ENCODE measurements at regions not wholly inside any gene's neighbourhood (a gene's known extent, or its start where the extent isn't known, plus 50 kb on each side); places are given as distances from the start of the nearest gene placed in this dataset.

GRCh38 chrX:150162141-150162540 lies 201.0 kb upstream of the MAMLD1 start:
- Mint-ChIP-seq H3K27ac (no peak overlapping the region), H3K27me3 (no peaks in the 10 kb centered on the region), H3K4me1 (no peaks in the 10 kb centered on the region), H3K36me3 (no peaks in the 10 kb centered on the region), H3K9me3 (no peaks in the 10 kb centered on the region), H3K4me3 (no peak overlapping the region)

DNA sequence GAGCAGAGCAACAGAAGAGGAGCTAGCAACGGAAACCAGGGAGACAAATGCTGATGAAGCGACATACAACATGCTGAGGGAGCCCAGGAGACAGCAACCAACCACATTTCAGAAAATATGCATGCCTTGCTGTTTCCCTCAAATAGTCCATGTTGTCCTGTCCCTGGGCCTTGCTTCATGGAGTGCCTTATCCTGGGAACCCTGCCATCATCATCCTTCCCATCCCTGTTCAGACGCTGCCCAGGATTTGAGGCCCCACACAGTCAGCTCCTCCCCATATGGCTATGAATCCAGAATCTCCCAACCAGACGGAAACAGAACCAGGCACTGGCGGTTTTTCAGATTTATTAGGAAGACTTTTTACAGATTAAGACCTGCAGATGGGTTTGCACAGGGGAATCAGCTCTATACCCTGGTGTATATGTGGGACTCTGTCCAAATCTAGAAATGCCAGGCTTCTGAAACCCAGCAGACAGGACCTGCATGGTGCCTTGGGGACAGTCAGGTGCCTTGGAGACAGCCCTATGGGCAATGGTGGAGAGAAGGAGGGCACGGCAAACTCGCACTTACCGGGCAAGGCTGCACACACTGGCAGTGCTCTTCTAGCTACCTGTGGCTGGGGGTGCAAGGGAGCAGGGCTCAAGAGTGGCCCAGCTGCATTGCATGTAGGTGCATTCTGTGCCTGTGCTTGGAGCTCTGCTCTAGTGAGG lies 199.7 kb upstream of the MAMLD1 start:
- Mint-ChIP-seq H3K4me3 (no peak overlapping the region), H3K4me1 (no peaks in the 10 kb centered on the region), H3K9me3 (no peaks in the 10 kb centered on the region), H3K27ac (no peak overlapping the region), H3K36me3 (no peaks in the 10 kb centered on the region), H3K27me3 (no peaks in the 10 kb centered on the region)

- H3K9me3 Mint-ChIP-seq, result no peaks in the 10 kb centered on the region
- H3K27ac Mint-ChIP-seq, result no peak overlapping the region
- H3K27me3 Mint-ChIP-seq, result no peaks in the 10 kb centered on the region
- no peaks in the 10 kb centered on the region for H3K4me1 Mint-ChIP-seq
- no peak overlapping the region for H3K4me3 Mint-ChIP-seq
- no peaks in the 10 kb centered on the region for H3K36me3 Mint-ChIP-seq
Measured at GRCh38 chrX:150163956-150164726, 199.0 kb upstream of the MAMLD1 start.

GRCh38 chrX:150164971-150165600 lies 198.0 kb upstream of the MAMLD1 start:
- H3K4me3 Mint-ChIP-seq, result no peak overlapping the region
- no peaks in the 10 kb centered on the region for H3K9me3 Mint-ChIP-seq

DNA sequence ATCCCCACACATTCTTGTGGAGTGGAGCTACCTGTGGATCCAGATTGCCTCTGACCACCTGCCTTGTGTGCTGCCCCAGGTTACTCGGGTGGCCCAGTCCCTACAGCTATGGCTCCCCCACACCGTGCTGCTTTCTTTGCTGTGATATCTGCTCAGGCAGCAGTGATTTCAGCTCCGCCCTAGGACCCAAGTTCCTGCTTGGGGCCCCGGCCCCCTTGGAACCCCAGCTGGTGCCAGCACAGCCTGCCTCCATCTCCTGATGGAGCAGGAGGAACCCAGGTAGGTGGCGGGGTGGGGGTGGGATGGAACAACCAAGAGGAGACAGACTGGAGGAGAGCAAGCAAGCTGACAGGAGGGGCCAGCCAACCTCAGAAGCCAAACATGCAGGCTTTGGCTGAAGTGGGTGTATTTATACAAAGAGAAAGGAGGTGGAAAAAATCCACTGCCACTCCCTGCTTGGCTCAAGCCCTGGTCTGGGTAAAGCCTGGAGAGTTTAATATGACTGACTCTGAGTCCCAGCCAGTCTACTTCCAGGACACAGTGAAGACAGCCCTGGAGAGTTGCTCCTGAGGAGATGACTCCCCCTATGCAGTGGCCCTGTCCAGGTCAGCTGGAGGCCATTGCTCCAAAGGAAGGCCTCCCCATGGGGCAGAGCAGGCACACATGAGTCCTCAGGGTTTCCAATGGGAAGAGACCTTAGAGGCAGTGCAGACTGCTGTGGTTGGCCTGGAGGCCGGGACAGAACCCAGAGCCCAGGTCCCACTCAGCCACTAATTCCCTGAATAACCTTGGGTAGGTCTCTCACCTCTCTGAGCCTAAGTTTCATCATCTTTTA lies 197.1 kb upstream of the MAMLD1 start:
- Mint-ChIP-seq H3K36me3 (no peaks in the 10 kb centered on the region), H3K4me1 (no peaks in the 10 kb centered on the region), H3K9me3 (no peaks in the 10 kb centered on the region), H3K27me3 (no peaks in the 10 kb centered on the region), H3K27ac (no peak overlapping the region), H3K4me3 (no peak overlapping the region)

More at GRCh38 chrX:150164971-150165600, 198.0 kb upstream of the MAMLD1 start:
- no peak overlapping the region for H3K27ac Mint-ChIP-seq
- no peaks in the 10 kb centered on the region for H3K27me3 Mint-ChIP-seq
- H3K36me3 Mint-ChIP-seq, result no peaks in the 10 kb centered on the region
- H3K4me1 Mint-ChIP-seq, result no peaks in the 10 kb centered on the region

DNA sequence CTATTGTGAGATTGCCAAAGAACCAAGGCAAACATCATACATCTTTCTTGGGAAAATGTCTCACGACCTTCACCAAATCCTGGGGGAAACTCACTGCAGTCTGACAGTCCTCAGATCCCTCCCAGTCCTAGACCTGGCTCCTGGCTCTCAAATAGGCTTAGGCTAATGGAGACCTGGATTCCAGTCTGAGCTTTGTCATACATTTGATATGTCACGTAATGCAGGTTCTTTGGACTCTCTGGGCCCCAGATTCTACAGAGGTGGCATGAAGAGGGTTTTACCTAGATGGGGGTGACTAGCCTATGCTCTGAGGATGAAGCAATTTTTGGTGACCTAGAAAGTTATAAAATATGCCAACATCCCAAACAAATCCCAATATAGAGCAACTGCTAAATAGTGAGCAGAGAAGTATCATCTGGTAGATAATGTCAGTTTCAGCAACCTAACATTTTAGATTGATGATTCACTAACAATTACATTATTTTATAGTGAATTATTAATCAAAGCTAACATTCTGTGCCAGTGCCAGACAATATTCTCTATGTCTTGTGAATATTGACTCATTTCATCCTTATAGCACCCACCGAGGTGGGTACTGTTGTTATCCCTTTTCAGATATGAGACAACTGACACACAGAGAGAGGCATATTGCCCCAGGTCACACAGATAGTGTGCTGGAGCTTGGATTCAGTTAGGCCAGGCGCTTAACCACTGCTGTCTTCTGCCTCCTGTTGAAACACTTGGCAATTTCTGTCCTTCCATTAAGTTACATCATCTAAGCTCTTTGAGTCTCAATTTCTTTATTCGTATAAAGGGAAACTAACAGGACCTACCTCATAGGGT lies 195.4 kb upstream of the MAMLD1 start:
- Mint-ChIP-seq H3K9me3 (peaks cover 6% of the 10 kb centered on the region), H3K4me3 (no peak overlapping the region), H3K36me3 (no peaks in the 10 kb centered on the region), H3K27me3 (no peaks in the 10 kb centered on the region), H3K27ac (no peak overlapping the region), H3K4me1 (no peaks in the 10 kb centered on the region)

DNA sequence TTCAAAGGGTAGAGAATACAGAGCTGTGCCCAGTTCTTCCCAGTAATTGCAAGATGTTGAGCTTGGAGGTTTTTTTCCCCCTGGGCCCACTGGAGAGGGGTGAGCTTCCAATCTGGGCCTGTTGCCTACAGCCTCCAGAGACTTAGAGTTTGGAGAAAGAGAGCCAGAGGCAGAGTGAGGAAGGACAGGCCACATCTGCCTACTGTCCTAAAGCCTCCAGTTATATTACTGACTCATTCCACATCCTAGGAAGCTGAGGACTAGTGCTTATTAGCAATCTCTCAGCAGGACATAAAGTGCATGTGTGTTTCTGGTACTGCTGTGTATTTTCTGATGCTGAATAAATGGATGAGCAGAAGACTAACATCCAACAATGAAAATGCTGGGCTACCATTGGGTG lies 181.0 kb upstream of the MAMLD1 start:
- no peaks in the 10 kb centered on the region for H3K36me3 Mint-ChIP-seq
- no peak overlapping the region for H3K27ac Mint-ChIP-seq
- H3K27me3 Mint-ChIP-seq, result peaks cover 5% of the 10 kb centered on the region
- no peak overlapping the region for H3K4me3 Mint-ChIP-seq
- no peaks in the 10 kb centered on the region for H3K4me1 Mint-ChIP-seq
- H3K9me3 Mint-ChIP-seq, result no peaks in the 10 kb centered on the region

GRCh38 chrX:150184491-150184890 lies 178.6 kb upstream of the MAMLD1 start:
- Mint-ChIP-seq H3K4me3 (no peak overlapping the region), H3K27ac (peak overlapping the region; percentile 48), H3K9me3 (no peaks in the 10 kb centered on the region), H3K4me1 (no peaks in the 10 kb centered on the region), H3K27me3 (peaks cover 1% of the 10 kb centered on the region), H3K36me3 (no peaks in the 10 kb centered on the region)

GRCh38 chrX:150185766-150186165 lies 177.4 kb upstream of the MAMLD1 start:
- H3K4me3 Mint-ChIP-seq, result no peak overlapping the region
- no peaks in the 10 kb centered on the region for H3K27me3 Mint-ChIP-seq
- no peaks in the 10 kb centered on the region for H3K9me3 Mint-ChIP-seq
- H3K36me3 Mint-ChIP-seq, result no peaks in the 10 kb centered on the region
- no peaks in the 10 kb centered on the region for H3K4me1 Mint-ChIP-seq
- H3K27ac Mint-ChIP-seq, result no peak overlapping the region

DNA sequence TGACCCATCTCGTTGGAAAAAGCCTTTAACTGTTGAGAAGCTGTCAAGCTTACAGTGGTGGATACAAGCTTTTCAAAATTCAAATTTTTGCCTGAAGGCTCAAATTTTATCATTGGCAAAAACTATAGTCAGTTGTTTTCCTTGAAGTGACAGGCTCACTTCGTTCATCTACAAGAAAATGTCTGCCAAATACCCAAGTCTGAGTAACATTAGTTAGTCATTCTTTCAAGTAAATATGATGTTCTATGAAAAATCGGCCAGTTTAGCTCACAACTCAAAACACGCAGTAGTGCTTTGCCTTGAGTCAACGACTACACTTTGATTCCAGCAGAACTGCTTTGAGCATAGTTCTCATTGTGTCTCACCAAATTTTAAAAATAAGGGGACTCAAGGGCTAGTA lies 170.3 kb upstream of the MAMLD1 start:
- H3K4me1 Mint-ChIP-seq, result no peaks in the 10 kb centered on the region
- H3K9me3 Mint-ChIP-seq, result no peaks in the 10 kb centered on the region
- no peak overlapping the region for H3K27ac Mint-ChIP-seq
- no peaks in the 10 kb centered on the region for H3K36me3 Mint-ChIP-seq
- no peaks in the 10 kb centered on the region for H3K27me3 Mint-ChIP-seq
- H3K4me3 Mint-ChIP-seq, result no peak overlapping the region

DNA sequence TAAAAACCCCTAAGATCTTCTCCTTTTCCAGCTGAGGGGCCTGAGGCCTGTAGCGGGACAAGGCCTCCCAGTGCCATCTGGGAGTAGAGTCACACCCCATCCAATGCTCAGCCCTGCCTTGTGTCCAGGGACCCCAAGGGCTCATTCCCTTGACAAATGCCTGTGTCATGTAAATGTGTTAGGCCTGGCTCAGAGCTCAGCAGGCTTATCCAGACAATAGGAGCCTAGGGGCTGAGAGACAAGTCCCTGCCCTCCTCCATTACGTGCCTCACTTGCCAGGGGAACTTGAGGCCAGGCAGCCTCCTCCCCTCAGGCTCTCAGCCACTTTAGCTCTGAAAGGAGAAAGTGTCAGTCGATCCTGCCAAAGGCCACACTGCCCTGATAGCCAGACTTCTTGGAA lies 166.8 kb upstream of the MAMLD1 start:
- Mint-ChIP-seq H3K27me3 (no peaks in the 10 kb centered on the region), H3K27ac (no peak overlapping the region), H3K4me1 (no peaks in the 10 kb centered on the region), H3K9me3 (no peaks in the 10 kb centered on the region), H3K36me3 (no peaks in the 10 kb centered on the region), H3K4me3 (no peak overlapping the region)

DNA sequence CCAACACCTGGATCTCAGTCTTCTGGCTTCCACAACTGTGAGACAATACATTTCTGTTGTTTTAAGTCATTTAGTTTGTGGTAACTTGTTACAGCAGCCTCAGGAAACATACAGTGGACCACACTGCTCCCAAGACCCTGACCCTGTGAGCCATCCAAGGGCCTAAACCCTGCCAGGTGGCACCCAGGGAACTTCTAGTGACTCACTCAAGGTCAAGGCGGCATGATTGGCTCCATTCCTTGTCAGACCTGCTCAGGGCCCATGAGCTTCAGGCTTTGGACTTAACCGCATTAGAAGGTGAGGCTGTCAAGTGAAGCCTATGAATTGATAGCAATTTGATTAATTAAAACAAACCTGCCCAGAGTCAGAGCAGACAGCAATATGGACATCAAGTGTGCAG lies 165.7 kb upstream of the MAMLD1 start:
- Mint-ChIP-seq H3K9me3 (no peaks in the 10 kb centered on the region), H3K4me3 (no peak overlapping the region), H3K27ac (no peak overlapping the region), H3K27me3 (no peaks in the 10 kb centered on the region), H3K36me3 (no peaks in the 10 kb centered on the region), H3K4me1 (no peaks in the 10 kb centered on the region)

DNA sequence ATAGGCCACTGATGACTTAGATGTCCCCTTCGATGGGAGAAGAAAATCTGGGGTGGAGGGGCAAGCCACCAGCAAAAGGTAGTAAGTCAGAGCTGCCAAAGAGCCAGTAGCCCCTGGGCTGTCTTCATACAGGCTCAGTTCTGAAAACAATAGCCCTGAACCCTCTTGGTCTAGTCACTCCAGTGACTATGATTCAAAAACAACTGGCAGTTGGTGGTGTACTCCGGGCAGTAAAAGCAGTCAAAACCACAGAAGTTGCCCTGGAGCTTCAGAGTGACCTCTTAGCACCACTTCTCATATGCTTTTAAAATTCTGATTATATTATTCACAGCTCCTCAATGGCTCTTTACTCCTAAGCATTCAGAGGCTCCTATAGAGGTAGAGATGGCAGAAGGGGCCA lies 164.3 kb upstream of the MAMLD1 start:
- Mint-ChIP-seq H3K36me3 (no peaks in the 10 kb centered on the region), H3K27ac (no peak overlapping the region), H3K4me1 (no peaks in the 10 kb centered on the region), H3K4me3 (no peak overlapping the region), H3K27me3 (no peaks in the 10 kb centered on the region), H3K9me3 (no peaks in the 10 kb centered on the region)

DNA sequence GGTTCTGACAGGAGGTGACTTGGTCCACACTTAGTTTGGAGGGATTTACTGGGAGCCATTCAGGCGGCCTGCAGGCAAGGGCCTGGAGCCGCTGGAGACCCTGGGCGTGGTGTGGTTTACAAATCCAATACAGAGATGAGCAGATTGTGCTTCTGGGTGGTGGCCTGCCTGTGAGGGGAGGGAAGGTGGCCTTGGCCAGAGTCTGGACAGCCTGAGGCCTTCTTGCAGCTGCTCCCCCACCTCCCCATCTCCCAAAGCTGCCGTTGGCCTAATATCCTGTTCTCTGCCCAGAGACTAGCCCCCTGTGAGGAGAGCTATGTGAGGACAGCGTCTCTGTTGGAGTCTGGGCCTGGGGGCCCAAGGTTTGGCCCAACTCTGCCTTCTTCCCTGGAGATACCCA lies 163.9 kb upstream of the MAMLD1 start:
- no peak overlapping the region for H3K27ac Mint-ChIP-seq
- H3K4me1 Mint-ChIP-seq, result no peaks in the 10 kb centered on the region
- no peaks in the 10 kb centered on the region for H3K9me3 Mint-ChIP-seq
- H3K4me3 Mint-ChIP-seq, result no peak overlapping the region
- no peaks in the 10 kb centered on the region for H3K36me3 Mint-ChIP-seq
- H3K27me3 Mint-ChIP-seq, result no peaks in the 10 kb centered on the region

GRCh38 chrX:150199803-150200202 lies 163.3 kb upstream of the MAMLD1 start:
- H3K27me3 Mint-ChIP-seq, result no peaks in the 10 kb centered on the region
- no peak overlapping the region for H3K27ac Mint-ChIP-seq
- H3K9me3 Mint-ChIP-seq, result no peaks in the 10 kb centered on the region
- H3K4me1 Mint-ChIP-seq, result no peaks in the 10 kb centered on the region
- H3K4me3 Mint-ChIP-seq, result no peak overlapping the region
- H3K36me3 Mint-ChIP-seq, result no peaks in the 10 kb centered on the region

Measured in activated naive CD4-positive, alpha-beta T cell treated with anti-CD3 and anti-CD28 coated beads, Interleukin-2, amount 50 U/mL, for 24 hours (primary cell).